ENCODE measurements at regions not wholly inside any gene's neighbourhood (a gene's known extent, or its start where the extent isn't known, plus 50 kb on each side); places are given as distances from the start of the nearest gene placed in this dataset.

DNA sequence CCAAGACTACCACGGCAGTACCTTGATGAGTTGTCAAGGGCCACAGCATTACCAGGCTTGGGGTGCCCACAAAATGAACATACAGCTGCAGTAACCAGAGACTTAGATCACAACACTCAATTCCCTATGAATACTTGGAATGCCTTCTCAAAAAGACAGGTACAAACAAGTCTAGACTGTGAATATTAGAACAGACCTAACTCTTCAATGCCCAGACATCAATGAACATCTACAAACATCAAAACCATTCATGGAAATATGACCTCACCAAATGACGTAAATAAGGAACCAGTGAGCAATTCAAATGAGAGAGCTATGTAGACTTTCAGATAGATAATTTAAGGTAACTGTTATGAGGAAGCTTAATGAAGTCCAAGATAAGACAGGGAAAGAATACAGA lies 185.1 kb upstream of the POU1F1 start:
- Histone ChIP-seq H3K4me1 (replicated peaks in 1 of 2; ENCODE audit: control insufficient read depth in 2 of 2, insufficient read depth in 2 of 2, low read length in 2 of 2) (no peaks in the 10 kb centered on the region), H3K4me2 (ENCODE audit: insufficient read depth, low read length) (no peak overlapping the region), H4K20me1 (replicated peaks; ENCODE audit: control insufficient read depth, insufficient read depth, low read length) (no peaks in the 10 kb centered on the region), H3K79me2 (ENCODE audit: control insufficient read depth, insufficient read depth, low read length) (no peaks in the 10 kb centered on the region), H3K9me1 (ENCODE audit: control insufficient read depth, insufficient read depth, low read length) (no peaks in the 10 kb centered on the region), H3K9me3 (replicated peaks; ENCODE audit: control insufficient read depth, insufficient read depth, low read depth, low read length) (no peaks in the 10 kb centered on the region), H3K27ac (ENCODE audit: extremely low read depth, low read depth, low read length) (no peak overlapping the region), H3K4me3 (no peak overlapping the region), H3K9ac (ENCODE audit: insufficient read depth in 1 of 2, low read depth in 2 of 2, low read length in 2 of 2) (no peak overlapping the region), H3K36me3 (ENCODE audit: control insufficient read depth, insufficient read depth, low read length) (no peaks in the 10 kb centered on the region), H3K27me3 (ENCODE audit: control insufficient read depth in 2 of 2, insufficient read depth in 2 of 2, low read length in 2 of 2) (no peaks in the 10 kb centered on the region), H2AFZ (ENCODE audit: low read depth, low read length) (no peak overlapping the region)
- ChIA-PET POLR2A (no interaction called here), CTCF (ENCODE audit: low intra/inter-chr PET ratio) (no interaction called here)
- no peak for DNase-seq (ENCODE audit: extremely low read depth in 1 of 4, low spot score in 3 of 4)
- no TSS peak for BruUV-seq (replicated peaks)
- in situ Hi-C loops (cut with MboI) (no loop called here), intact Hi-C loops (cut with micrococcal nuclease) (no loop called here)
- no peak for ATAC-seq
- no peak for FAIRE-seq
- WGBS (ENCODE audit: insufficient coverage, low coverage, missing lambda C conversion rate), result 0% methylated on average over 2 of the region's 2 CpGs
- TF ChIP-seq, protein P1, sequence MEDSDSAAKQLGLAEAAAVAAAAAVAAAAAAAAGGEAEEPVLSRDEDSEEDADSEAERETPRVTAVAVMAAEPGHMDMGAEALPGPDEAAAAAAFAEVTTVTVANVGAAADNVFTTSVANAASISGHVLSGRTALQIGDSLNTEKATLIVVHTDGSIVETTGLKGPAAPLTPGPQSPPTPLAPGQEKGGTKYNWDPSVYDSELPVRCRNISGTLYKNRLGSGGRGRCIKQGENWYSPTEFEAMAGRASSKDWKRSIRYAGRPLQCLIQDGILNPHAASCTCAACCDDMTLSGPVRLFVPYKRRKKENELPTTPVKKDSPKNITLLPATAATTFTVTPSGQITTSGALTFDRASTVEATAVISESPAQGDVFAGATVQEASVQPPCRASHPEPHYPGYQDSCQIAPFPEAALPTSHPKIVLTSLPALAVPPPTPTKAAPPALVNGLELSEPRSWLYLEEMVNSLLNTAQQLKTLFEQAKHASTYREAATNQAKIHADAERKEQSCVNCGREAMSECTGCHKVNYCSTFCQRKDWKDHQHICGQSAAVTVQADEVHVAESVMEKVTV (CRISPR knock-in tag; IDR thresholded peaks at IDR 0.05), result no peak
- no peak for TF ChIP-seq FOSL1 (tag; conservative IDR thresholded peaks at IDR 0.05)
- TF ChIP-seq RNF2 (IDR thresholded peaks at IDR 0.05), result no peak
- TF ChIP-seq, protein P2, sequence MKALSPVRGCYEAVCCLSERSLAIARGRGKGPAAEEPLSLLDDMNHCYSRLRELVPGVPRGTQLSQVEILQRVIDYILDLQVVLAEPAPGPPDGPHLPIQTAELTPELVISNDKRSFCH (CRISPR knock-in tag; IDR thresholded peaks at IDR 0.05), result no peak
- TF ChIP-seq, protein P2 (tag; IDR thresholded peaks at IDR 0.05), result no peak
- TF ChIP-seq SPI1 (IDR thresholded peaks at IDR 0.05; ENCODE audit: borderline replicate concordance, low read depth, low read length), result no peak
- TF ChIP-seq GABPB1 (CRISPR knock-in tag; IDR thresholded peaks at IDR 0.05), result no peak
- TF ChIP-seq, protein P3, sequence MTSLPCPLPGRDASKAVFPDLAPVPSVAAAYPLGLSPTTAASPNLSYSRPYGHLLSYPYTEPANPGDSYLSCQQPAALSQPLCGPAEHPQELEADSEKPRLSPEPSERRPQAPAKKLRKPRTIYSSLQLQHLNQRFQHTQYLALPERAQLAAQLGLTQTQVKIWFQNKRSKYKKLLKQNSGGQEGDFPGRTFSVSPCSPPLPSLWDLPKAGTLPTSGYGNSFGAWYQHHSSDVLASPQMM (CRISPR knock-in tag; IDR thresholded peaks at IDR 0.05), result no peak
- TF ChIP-seq, protein P4, sequence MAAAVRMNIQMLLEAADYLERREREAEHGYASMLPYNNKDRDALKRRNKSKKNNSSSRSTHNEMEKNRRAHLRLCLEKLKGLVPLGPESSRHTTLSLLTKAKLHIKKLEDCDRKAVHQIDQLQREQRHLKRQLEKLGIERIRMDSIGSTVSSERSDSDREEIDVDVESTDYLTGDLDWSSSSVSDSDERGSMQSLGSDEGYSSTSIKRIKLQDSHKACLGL (CRISPR knock-in tag; IDR thresholded peaks at IDR 0.05; ENCODE audit: borderline replicate concordance, poor library complexity, severe bottlenecking), result no peak
- TF ChIP-seq POLR2AphosphoS5 (IDR thresholded peaks at IDR 0.05; ENCODE audit: control insufficient read depth, insufficient read depth, low read depth, low read length), result no peak
- no peak for TF ChIP-seq KLF13 (tag; IDR thresholded peaks at IDR 0.05; ENCODE audit: borderline replicate concordance, low read depth)
- TF ChIP-seq BDP1 (IDR thresholded peaks at IDR 0.05; ENCODE audit: insufficient read depth, insufficient read length), result no peak
- TF ChIP-seq ETS2 (tag; IDR thresholded peaks at IDR 0.05; ENCODE audit: borderline replicate concordance, poor library complexity, severe bottlenecking), result no peak
- no peak for TF ChIP-seq SIRT6 (IDR thresholded peaks at IDR 0.05; ENCODE audit: low read depth, low read length)
- TF ChIP-seq, protein P5, sequence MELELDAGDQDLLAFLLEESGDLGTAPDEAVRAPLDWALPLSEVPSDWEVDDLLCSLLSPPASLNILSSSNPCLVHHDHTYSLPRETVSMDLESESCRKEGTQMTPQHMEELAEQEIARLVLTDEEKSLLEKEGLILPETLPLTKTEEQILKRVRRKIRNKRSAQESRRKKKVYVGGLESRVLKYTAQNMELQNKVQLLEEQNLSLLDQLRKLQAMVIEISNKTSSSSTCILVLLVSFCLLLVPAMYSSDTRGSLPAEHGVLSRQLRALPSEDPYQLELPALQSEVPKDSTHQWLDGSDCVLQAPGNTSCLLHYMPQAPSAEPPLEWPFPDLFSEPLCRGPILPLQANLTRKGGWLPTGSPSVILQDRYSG (tag; conservative IDR thresholded peaks at IDR 0.05; ENCODE audit: low read depth), result no peak
- no peak for TF ChIP-seq FOS (IDR thresholded peaks at IDR 0.05; ENCODE audit: extremely low read depth, insufficient read length)
